H9 (cell line): ENCODE measurements at regions not wholly inside any gene's neighbourhood (a gene's known extent, or its start where the extent isn't known, plus 50 kb on each side); places are given as distances from the start of the nearest gene placed in this dataset.

Experiments
- DNase-seq: peaks from one replicate; pipeline ENCODE4 v3.0.0-alpha.2; 2017
- H2AFZ ChIP-seq: one replicate; pipeline ENCODE4 v1.6.1; 2013; ENCODE audit warnings: mild to moderate bottlenecking, low read length, control low read depth, moderate library complexity
- H2AK5ac ChIP-seq: 2 replicates; pipeline ENCODE4 v1.6.1; 2013; ENCODE audit warnings: low read length, control low read depth, mixed read lengths; ENCODE audit not compliant: insufficient read length
- H2BK120ac ChIP-seq: one replicate; pipeline ENCODE4 v1.6.1; 2013; ENCODE audit warnings: low read depth, mild to moderate bottlenecking, low read length, control low read depth, inconsistent platforms; ENCODE audit not compliant: poor library complexity, severe bottlenecking
- H2BK12ac ChIP-seq: 2 replicates; pipeline ENCODE4 v1.6.1; 2013; ENCODE audit warnings: low read length, control low read depth, mixed read lengths, low read depth; ENCODE audit not compliant: insufficient read length
- H2BK15ac ChIP-seq: 2 replicates; pipeline ENCODE4 v1.6.1; 2013; ENCODE audit warnings: low read depth, low read length, control low read depth
- H2BK20ac ChIP-seq: one replicate; pipeline ENCODE4 v1.6.1; 2013; ENCODE audit warnings: low read depth, mild to moderate bottlenecking, low read length, control low read depth, inconsistent platforms; ENCODE audit not compliant: poor library complexity, severe bottlenecking
- H2BK5ac ChIP-seq: 2 replicates; pipeline ENCODE4 v1.6.1; 2013; ENCODE audit warnings: low read length, control low read depth, mixed read lengths; ENCODE audit not compliant: insufficient read length
- H3K14ac ChIP-seq: 2 replicates; pipeline ENCODE4 v1.6.1; 2013; ENCODE audit warnings: low read length, control low read depth; ENCODE audit not compliant: insufficient read depth
- H3K18ac ChIP-seq: 2 replicates; pipeline ENCODE4 v1.6.1; 2013; ENCODE audit warnings: low read depth, mild to moderate bottlenecking, mixed read lengths, low read length, control low read depth; ENCODE audit not compliant: insufficient read length
- H3K23ac ChIP-seq: 2 replicates; pipeline ENCODE4 v1.6.1; 2013; ENCODE audit warnings: low read length, control low read depth, mixed read lengths, low read depth; ENCODE audit not compliant: insufficient read length
- H3K23me2 ChIP-seq: 2 replicates; pipeline ENCODE4 v1.6.1; 2013; ENCODE audit warnings: low read depth, mild to moderate bottlenecking, mixed read lengths, low read length, control low read depth; ENCODE audit not compliant: insufficient read length, poor library complexity, severe bottlenecking
- H3K27ac ChIP-seq: 2 replicates; pipeline ENCODE4 v1.5.1; 2013; ENCODE audit warnings: low read length, control low read depth, mixed read lengths, low read depth; ENCODE audit not compliant: insufficient read length
- H3K27me3 ChIP-seq: 2 replicates; pipeline ENCODE4 v1.6.1; 2013; ENCODE audit warnings: low read length, control low read depth, inconsistent platforms; ENCODE audit not compliant: insufficient read depth
- H3K4ac ChIP-seq: 2 replicates; pipeline ENCODE4 v1.6.1; 2013; ENCODE audit warnings: low read depth, mild to moderate bottlenecking, control low read depth, inconsistent platforms, low read length, moderate library complexity
- H3K4me1 ChIP-seq: 2 replicates; pipeline ENCODE4 v1.6.1; 2013; ENCODE audit warnings: low read length, control low read depth, inconsistent platforms; ENCODE audit not compliant: insufficient read depth
- H3K4me2 ChIP-seq: 2 replicates; pipeline ENCODE4 v1.6.1; 2013; ENCODE audit warnings: low read length, control low read depth, mixed read lengths; ENCODE audit not compliant: insufficient read length, insufficient read depth
- H3K56ac ChIP-seq: 2 replicates; pipeline ENCODE4 v1.6.1; 2013; ENCODE audit warnings: low read depth, mild to moderate bottlenecking, mixed read lengths, low read length, control low read depth; ENCODE audit not compliant: insufficient read length
- H3K79me1 ChIP-seq: 2 replicates; pipeline ENCODE4 v1.6.1; 2013; ENCODE audit warnings: low read depth, mild to moderate bottlenecking, moderate library complexity, low read length, control low read depth, inconsistent platforms; ENCODE audit not compliant: insufficient read depth, poor library complexity, severe bottlenecking
- H3K79me2 ChIP-seq: 2 replicates; pipeline ENCODE4 v1.6.1; 2013; ENCODE audit warnings: low read length, control low read depth, inconsistent platforms; ENCODE audit not compliant: insufficient read depth
- H3K9ac ChIP-seq: 2 replicates; pipeline ENCODE4 v1.6.1; 2013; ENCODE audit warnings: low read length, control low read depth, mixed read lengths; ENCODE audit not compliant: insufficient read length; ENCODE audit errors: extremely low read depth
- H3K9me3 ChIP-seq: one replicate; pipeline ENCODE4 v1.6.1; 2013; ENCODE audit warnings: low read depth, low read length, inconsistent platforms; ENCODE audit not compliant: control insufficient read depth
- H3T11ph ChIP-seq: one replicate; pipeline ENCODE4 v1.6.1; 2013; ENCODE audit warnings: mild to moderate bottlenecking, low read length, control low read depth, inconsistent platforms
- H4K20me1 ChIP-seq: one replicate; pipeline ENCODE4 v1.6.1; 2013; ENCODE audit not compliant: control insufficient read depth, insufficient read length, insufficient read depth
- H4K5ac ChIP-seq: 2 replicates; pipeline ENCODE4 v1.6.1; 2013; ENCODE audit warnings: low read depth, mild to moderate bottlenecking, mixed read lengths, low read length, control low read depth; ENCODE audit not compliant: insufficient read length
- H4K8ac ChIP-seq: replicated peaks from 2 replicates; pipeline ENCODE4 v1.6.1; 2013; ENCODE audit warnings: low read length, control low read depth, mixed read lengths, low read depth; ENCODE audit not compliant: insufficient read length
- H4K91ac ChIP-seq: 2 replicates; pipeline ENCODE4 v1.6.1; 2013; ENCODE audit warnings: low read depth, mild to moderate bottlenecking, moderate library complexity, mixed read lengths, low read length, control low read depth; ENCODE audit not compliant: insufficient read length
- H3K27ac Mint-ChIP-seq, 3 experiments: 2 replicates in 2 of 3; 3 replicates in 1 of 3; pipeline ENCODE4 v1.8.0; 2020 to 2021; ENCODE audit warnings: mixed read lengths in 3 of 3, mild to moderate bottlenecking in 1 of 3, moderate library complexity in 1 of 3
- H3K27me3 Mint-ChIP-seq: 2 replicates; pipeline ENCODE4 v1.8.0; 2021; ENCODE audit warnings: low read depth, mild to moderate bottlenecking, moderate library complexity, mixed read lengths
- H3K36me3 Mint-ChIP-seq, 3 experiments: 2 replicates in 2 of 3; 3 replicates in 1 of 3; pipeline ENCODE4 v1.8.0; 2020 to 2021; ENCODE audit warnings: low read depth in 3 of 3, mixed read lengths in 3 of 3; ENCODE audit not compliant: insufficient read depth in 1 of 3
- H3K4me1 Mint-ChIP-seq, 2 experiments: 2 replicates each; pipeline ENCODE4 v1.8.0; 2020; ENCODE audit warnings: mixed read lengths in 2 of 2
- H3K4me3 Mint-ChIP-seq, 2 experiments: 2 replicates in 1 of 2; 3 replicates in 1 of 2; pipeline ENCODE4 v1.8.0; 2020 to 2021; ENCODE audit warnings: mild to moderate bottlenecking in 2 of 2, mixed read lengths in 2 of 2, moderate library complexity in 1 of 2
- H3K9me3 Mint-ChIP-seq, 2 experiments: 2 replicates in 1 of 2; 3 replicates in 1 of 2; pipeline ENCODE4 v1.8.0; 2020; ENCODE audit warnings: mild to moderate bottlenecking in 2 of 2, mixed read lengths in 2 of 2, moderate library complexity in 1 of 2
- WGBS: extraction: QIAGEN DNeasy Blood & Tissue Kit; methylation state at CpG from one replicate; pipeline ENCODE4 v1.1.7; 2013; ENCODE audit warnings: missing lambda C conversion rate, low lambda C conversion rate, mixed read lengths; ENCODE audit not compliant: insufficient read length; ENCODE audit errors: extremely low coverage; 5-methylcytosine and 5-hydroxymethylcytosine counted together
- TF ChIP-seq, protein P1 (sequence below): fragments of 200-600 bp; sonication (generic); conservative IDR thresholded peaks from 3 replicates; pipeline ENCODE4 v1.8.0; 2021; ENCODE audit warnings: antibody characterized with exemption, mild to moderate bottlenecking

DNA sequence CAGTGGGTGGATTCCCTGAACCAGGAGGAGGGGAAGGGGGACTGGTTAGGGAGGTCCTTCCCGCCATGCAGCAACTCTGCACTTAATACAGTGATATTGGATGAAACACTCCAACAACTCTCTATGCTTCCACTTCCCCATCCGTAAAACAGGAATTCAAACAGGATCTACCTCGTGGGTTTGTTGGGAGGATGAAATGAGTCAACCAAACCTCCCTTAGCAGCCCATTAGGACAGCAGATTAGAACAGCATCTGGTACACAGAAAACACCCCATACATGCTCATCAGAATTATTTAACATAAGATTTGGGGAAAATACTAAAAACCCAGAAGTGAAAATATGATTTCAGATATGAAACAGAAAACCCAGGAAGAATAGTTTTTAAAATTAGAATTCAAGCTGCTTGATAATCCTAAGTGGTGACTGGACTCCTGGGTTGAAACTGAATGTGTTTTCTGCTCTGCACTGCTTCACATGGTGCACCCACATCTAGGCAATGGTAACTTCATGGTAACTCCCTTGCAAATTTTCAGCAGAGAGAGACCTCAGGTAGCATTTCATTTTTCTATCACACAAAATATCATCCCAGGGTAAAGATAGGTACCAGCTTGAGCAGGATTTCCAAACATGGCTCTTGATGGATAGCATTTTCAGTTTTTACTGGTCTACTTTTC lies 326.8 kb upstream of the FRG2C start:
- H3K27me3 Mint-ChIP-seq = peaks cover 10% of the 10 kb centered on the region
- H3K36me3 Mint-ChIP-seq = no peaks in the 10 kb centered on the region
- H3K9me3 Mint-ChIP-seq = no peaks in the 10 kb centered on the region; a peak in 1 of 5 replicates
- H3K9ac ChIP-seq = no peak overlapping the region
- H3K27ac Mint-ChIP-seq = no peak overlapping the region
- no peak overlapping the region for H4K91ac ChIP-seq
- no peak overlapping the region for H3K56ac ChIP-seq
- no peaks in the 10 kb centered on the region for H3K4me1 ChIP-seq
- H3K27me3 ChIP-seq = no peaks in the 10 kb centered on the region
- no peak overlapping the region for H2BK120ac ChIP-seq
- H3K79me2 ChIP-seq = no peaks in the 10 kb centered on the region
- no peak overlapping the region for H3K4me3 Mint-ChIP-seq
- no peak overlapping the region for H2AK5ac ChIP-seq
- H2BK20ac ChIP-seq = no peak overlapping the region
- peaks cover 3% of the 10 kb centered on the region for H3K23me2 ChIP-seq
- no peak overlapping the region for H3K14ac ChIP-seq
- H3K4me2 ChIP-seq = no peak overlapping the region
- no peaks in the 10 kb centered on the region for H3K79me1 ChIP-seq
- DNase-seq = no peak
- no peak overlapping the region for H2AFZ ChIP-seq
- H2BK12ac ChIP-seq = no peak overlapping the region
- TF ChIP-seq, protein P1, sequence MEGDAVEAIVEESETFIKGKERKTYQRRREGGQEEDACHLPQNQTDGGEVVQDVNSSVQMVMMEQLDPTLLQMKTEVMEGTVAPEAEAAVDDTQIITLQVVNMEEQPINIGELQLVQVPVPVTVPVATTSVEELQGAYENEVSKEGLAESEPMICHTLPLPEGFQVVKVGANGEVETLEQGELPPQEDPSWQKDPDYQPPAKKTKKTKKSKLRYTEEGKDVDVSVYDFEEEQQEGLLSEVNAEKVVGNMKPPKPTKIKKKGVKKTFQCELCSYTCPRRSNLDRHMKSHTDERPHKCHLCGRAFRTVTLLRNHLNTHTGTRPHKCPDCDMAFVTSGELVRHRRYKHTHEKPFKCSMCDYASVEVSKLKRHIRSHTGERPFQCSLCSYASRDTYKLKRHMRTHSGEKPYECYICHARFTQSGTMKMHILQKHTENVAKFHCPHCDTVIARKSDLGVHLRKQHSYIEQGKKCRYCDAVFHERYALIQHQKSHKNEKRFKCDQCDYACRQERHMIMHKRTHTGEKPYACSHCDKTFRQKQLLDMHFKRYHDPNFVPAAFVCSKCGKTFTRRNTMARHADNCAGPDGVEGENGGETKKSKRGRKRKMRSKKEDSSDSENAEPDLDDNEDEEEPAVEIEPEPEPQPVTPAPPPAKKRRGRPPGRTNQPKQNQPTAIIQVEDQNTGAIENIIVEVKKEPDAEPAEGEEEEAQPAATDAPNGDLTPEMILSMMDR = no peak
- WGBS = no CpG with 5 or more reads among the region's 3 CpGs
- no peak overlapping the region for H3K27ac ChIP-seq
- H4K5ac ChIP-seq = no peak overlapping the region
- no peaks in the 10 kb centered on the region for H3K9me3 ChIP-seq
- H4K8ac ChIP-seq = no peak overlapping the region
- no peak overlapping the region for H3K4ac ChIP-seq
- H4K20me1 ChIP-seq = no peaks in the 10 kb centered on the region
- no peak overlapping the region for H3K23ac ChIP-seq
- no peak overlapping the region for H2BK15ac ChIP-seq
- H2BK5ac ChIP-seq = no peak overlapping the region
- peaks cover 5 to 7% of the 10 kb centered on the region in 2 experiments for H3K4me1 Mint-ChIP-seq
- no peak overlapping the region for H3K18ac ChIP-seq
- H3T11ph ChIP-seq = no peak overlapping the region
